Chondrocyte (in vitro differentiated cells): ENCODE measurements at regions not wholly inside any gene's neighbourhood (a gene's known extent, or its start where the extent isn't known, plus 50 kb on each side); places are given as distances from the start of the nearest gene placed in this dataset.
"Not testable (repeated sequence)": the region's sequence is repeated elsewhere in the genome, so short reads cannot be mapped to it uniquely, and the experiment has no call there.

ENCODE experiments used
- DNase-seq: peaks from one replicate; pipeline ENCODE4 v3.0.0; 2021; ENCODE audit warnings: mixed read lengths, low spot score
- H3K27ac Mint-ChIP-seq: one replicate; pipeline ENCODE4 v1.8.0; 2021; ENCODE audit warnings: mild to moderate bottlenecking, moderate library complexity, mixed read lengths; ENCODE audit not compliant: unreplicated experiment
- H3K27me3 Mint-ChIP-seq: 2 replicates; pipeline ENCODE4 v1.8.0; 2021; ENCODE audit warnings: low read depth, mixed read lengths
- H3K36me3 Mint-ChIP-seq: 2 replicates; pipeline ENCODE4 v1.8.0; 2021; ENCODE audit warnings: low read depth, mixed read lengths
- H3K4me1 Mint-ChIP-seq: 2 replicates; pipeline ENCODE4 v1.8.0; 2021; ENCODE audit warnings: low read depth, mild to moderate bottlenecking, mixed read lengths
- H3K4me3 Mint-ChIP-seq: one replicate; pipeline ENCODE4 v1.8.0; 2021; ENCODE audit warnings: mild to moderate bottlenecking, moderate library complexity, mixed read lengths; ENCODE audit not compliant: unreplicated experiment
- H3K9me3 Mint-ChIP-seq: 2 replicates; pipeline ENCODE4 v1.8.0; 2021; ENCODE audit warnings: low read depth, mixed read lengths

DNA sequence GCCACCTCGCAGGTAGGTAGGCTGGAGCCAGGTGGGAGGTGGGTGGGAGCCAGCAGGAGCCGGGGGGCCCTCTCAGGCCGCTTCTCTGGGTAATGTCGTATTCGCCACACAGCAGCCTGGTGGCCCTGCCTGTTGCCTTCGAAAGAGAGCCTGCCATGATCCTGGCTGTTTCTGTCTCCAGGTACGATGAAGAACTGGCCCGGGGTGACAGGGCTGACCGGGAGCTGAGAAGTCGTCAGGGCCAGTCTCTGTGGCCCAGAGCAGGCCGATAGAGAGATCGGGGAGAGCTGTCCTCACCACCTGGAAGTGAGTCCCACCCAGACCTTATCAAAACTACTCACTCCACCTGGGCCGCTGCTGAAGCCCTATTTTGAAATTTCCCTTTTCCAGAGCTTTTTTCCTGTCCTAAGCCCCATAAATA is 123.9 kb upstream of the TPTE start:
- H3K4me3 Mint-ChIP-seq, H3K36me3 Mint-ChIP-seq, H3K4me1 Mint-ChIP-seq, H3K27me3 Mint-ChIP-seq, H3K9me3 Mint-ChIP-seq, H3K27ac Mint-ChIP-seq: not testable (repeated sequence)
- DNase-seq, result peak; percentile 97

DNA sequence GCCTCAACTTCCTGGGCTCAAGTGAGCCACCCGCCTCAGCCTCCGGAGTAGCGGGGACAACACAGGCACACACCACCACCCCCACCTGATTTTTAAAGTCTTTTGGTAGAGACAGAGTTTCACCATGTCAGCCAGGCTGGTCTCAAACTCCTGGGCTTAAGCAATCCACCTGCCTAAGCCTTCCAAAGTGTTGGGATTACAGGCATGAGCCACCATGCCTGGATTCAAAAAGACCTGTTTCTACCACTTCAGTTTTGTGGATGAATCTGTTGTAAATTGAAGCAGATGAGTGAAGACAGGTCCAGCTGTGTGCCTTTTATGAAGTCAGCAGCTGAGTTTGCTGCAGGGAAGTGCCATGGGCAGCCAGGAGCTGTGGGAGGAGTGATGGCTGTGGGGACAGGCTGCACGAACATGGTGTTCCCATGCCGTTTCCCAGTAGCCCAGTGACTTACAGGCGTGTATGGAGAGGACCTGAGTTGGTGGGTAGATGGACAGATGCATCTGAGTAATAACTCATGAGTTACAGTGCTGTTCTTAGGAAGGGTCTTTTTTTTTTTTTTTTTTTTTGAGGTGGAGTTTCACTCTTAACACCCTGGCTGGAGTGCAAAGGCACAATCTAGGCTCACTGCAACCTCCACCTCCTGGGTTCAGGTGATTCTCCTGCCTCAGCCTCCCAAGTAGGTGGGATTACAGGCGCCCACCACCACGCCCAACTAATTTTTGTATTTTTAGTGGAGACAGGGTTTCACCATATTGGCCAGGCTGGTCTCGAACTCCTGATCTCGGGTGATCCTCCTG is 122.5 kb upstream of the TPTE start:
- not testable (repeated sequence) for DNase-seq, H3K9me3 Mint-ChIP-seq, H3K27ac Mint-ChIP-seq, H3K36me3 Mint-ChIP-seq, H3K27me3 Mint-ChIP-seq, H3K4me3 Mint-ChIP-seq, H3K4me1 Mint-ChIP-seq

DNA sequence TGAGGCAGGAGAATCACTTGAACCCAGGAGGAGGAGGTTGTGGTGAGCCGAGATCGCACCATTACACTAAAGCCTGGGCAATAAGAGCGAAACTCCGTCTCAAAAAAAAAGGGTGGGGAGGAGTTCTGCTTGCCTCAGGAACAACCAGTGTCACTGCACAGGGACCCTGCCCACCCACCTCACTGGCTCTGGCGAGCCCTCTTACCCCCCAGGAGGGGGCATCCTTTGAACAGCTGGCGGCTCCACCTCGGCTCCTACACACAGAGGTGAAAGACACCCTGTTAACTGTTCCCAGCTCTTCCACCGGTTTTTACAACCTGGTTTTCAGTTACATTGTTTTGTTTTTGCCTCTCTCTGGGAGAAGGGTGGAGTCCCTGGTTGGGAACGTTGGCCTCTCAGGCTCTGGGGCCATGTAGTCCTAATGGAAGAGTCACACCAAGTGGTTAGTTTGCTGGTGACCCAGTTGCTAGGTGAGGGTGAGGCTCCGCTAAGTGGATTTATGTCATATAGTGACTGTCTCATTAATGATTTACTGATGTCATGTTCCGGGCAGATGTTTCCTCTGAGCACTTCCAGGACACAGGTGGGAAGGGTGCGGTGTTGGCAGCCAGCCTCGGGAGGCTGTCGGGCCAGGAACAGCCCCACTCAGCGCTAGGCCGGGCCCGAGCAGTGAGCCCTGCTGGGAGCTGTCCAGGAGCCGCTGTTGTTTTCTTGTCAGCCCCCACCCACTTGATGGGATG is 120.6 kb upstream of the TPTE start:
- H3K27ac Mint-ChIP-seq, H3K27me3 Mint-ChIP-seq, H3K4me3 Mint-ChIP-seq, H3K4me1 Mint-ChIP-seq, H3K36me3 Mint-ChIP-seq, H3K9me3 Mint-ChIP-seq: not testable (repeated sequence)
- DNase-seq, result peak; percentile 98

DNA sequence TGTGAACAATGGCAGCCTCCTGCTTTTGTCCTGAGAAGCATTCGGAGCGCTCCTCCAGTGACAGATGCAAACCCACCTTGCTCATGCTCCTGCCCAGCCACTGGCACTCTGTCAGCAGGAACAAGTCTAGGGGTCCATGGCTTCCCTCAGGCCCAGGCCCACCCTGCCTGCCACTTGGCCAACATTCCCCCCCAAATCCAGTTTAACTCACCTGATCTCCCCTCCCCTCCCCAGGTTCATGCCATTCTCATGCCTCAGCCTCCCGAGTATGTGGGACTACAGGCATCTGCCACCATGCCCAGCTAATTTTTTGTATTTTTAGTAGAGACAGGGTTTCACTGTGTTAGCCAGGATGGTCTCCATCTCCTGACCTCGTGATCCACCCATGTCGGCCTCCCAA is 118.9 kb upstream of the TPTE start:
- H3K9me3 Mint-ChIP-seq, result peaks cover 12% of the 10 kb centered on the region
- DNase-seq, result peak; percentile 94

DNA sequence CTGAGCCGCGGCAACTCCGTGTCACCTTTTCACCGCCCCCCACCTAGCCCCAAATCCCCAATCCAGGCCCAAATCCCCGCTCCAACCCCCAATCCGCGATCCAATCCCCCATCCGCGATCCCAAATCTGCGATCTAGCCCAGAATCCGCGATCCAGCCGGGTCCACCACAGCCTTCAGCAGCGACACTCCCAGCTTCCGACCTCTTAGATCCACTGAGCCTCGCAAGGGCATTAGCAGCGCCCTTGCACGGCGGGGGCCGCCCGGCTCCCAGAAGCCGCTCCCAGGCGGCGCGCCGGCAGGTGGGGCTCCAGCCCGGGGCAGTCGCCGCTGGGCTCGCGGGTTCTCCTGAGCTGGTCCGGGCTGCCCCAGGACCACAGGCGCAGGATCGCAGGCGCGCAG is 116.1 kb upstream of the TPTE start:
- not testable (repeated sequence) for H3K27ac Mint-ChIP-seq, H3K4me3 Mint-ChIP-seq, H3K36me3 Mint-ChIP-seq, H3K9me3 Mint-ChIP-seq, H3K27me3 Mint-ChIP-seq, H3K4me1 Mint-ChIP-seq
- peak; percentile 98 for DNase-seq

More for the DNA sequence above, 118.9 kb upstream of the TPTE start:
- not testable (repeated sequence) for H3K27me3 Mint-ChIP-seq, H3K36me3 Mint-ChIP-seq, H3K27ac Mint-ChIP-seq, H3K4me3 Mint-ChIP-seq, H3K4me1 Mint-ChIP-seq

DNA sequence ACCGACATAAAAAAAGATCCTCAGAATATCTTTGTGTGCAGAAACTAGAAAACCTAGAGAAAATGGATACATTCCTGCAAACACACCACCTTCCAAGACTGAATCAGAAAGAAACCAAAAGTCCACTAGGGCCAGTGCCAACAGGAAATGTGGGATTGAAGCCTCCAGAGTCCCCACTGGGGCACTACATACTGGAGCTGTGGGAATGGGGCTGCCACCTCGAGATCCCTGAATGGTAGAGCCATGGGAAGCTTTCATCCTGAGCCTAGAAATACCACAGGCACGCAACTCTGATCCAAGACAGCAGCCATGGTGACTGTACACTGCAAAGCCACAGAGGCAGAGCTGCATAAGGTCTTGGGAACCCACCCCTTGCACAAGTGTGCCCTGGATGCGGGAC is 111.6 kb upstream of the TPTE start:
- H3K36me3 Mint-ChIP-seq, H3K9me3 Mint-ChIP-seq, H3K27me3 Mint-ChIP-seq, H3K4me3 Mint-ChIP-seq, DNase-seq, H3K27ac Mint-ChIP-seq, H3K4me1 Mint-ChIP-seq: not testable (repeated sequence)

DNA sequence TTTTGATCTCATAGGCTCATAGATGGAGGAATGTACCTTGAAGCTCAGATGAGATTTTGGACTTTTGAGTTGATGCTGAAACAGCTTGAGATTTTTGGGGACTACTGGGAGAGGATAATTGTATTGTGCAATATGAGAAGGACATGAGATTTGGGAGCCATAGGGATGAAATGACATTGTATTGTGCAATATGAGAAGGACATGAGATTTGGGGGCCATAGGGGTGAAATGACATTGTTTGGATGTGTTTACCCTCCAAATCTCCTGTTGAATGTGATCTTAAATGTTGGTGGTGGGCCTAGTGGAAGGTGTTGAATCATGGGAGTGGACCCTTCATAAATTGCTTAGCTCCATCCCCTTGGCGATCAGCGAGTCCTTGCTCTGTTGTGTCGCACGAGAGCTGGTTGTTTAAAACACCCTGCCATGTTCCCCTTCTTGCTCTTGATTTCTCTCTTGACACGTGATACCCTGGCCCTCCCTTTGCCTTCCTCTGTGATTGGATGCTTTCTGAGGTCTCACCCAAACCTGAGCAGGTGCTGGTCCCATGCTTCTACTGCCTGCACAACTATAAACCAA is 110.9 kb upstream of the TPTE start:
- H3K27me3 Mint-ChIP-seq, H3K27ac Mint-ChIP-seq, DNase-seq, H3K4me3 Mint-ChIP-seq, H3K36me3 Mint-ChIP-seq, H3K4me1 Mint-ChIP-seq, H3K9me3 Mint-ChIP-seq: not testable (repeated sequence)

DNA sequence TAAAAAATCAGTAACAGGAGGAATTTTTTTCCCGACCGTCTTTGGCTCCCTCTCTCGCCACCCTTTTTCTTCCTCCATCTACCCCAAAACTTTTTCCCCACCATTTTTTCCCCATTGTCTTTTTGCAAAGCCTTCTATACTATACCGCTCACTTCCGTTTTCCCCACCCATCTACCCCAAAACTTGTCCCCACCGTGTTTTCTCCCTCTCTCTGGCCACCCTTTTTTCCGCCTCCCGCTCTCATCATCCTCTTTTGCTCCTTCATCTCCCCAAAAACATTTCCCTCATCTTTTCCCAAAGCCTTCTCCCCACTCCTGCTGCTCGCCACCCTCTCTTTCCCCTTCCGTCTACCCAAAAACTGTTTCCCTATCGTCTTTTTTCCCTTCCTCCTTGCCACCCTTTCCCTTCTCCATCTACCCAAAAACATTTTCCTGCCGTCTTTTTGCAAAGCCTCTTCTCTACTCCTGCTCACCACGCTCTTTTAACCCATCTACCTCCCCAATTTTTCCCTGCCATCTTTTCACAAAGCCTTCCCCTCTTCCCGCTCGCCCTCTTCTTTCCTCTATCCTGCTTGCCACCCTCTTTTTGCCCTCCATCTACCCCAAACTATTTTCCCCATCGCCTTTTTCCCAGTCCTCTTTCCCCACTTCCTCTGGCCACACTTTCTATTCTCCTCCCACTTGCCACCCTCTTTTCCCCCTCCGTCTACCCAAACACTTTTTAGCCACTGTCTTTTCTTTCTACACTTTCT is 109.4 kb upstream of the TPTE start:
- H3K9me3 Mint-ChIP-seq, H3K4me1 Mint-ChIP-seq, H3K27me3 Mint-ChIP-seq, H3K36me3 Mint-ChIP-seq, H3K27ac Mint-ChIP-seq, DNase-seq, H3K4me3 Mint-ChIP-seq: not testable (repeated sequence)

DNA sequence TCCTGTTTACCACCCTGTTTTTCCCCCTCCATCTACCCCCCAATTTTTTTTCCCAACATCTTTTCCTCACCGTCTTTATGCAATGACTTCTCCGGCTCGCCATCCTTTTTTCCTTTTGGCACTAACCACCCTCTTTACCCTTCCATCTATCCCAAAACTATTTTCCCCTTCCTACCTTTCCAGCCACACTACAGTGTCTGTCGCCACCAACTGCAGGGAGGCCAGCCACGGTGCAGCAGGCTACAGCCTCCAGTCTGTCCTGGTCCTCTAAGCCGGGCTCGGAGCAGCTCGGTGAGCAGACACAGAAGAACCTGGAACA is 108.5 kb upstream of the TPTE start:
- not testable (repeated sequence) for H3K36me3 Mint-ChIP-seq, H3K27me3 Mint-ChIP-seq, H3K9me3 Mint-ChIP-seq, H3K27ac Mint-ChIP-seq, H3K4me3 Mint-ChIP-seq, H3K4me1 Mint-ChIP-seq
- DNase-seq, result peak; percentile 93

DNA sequence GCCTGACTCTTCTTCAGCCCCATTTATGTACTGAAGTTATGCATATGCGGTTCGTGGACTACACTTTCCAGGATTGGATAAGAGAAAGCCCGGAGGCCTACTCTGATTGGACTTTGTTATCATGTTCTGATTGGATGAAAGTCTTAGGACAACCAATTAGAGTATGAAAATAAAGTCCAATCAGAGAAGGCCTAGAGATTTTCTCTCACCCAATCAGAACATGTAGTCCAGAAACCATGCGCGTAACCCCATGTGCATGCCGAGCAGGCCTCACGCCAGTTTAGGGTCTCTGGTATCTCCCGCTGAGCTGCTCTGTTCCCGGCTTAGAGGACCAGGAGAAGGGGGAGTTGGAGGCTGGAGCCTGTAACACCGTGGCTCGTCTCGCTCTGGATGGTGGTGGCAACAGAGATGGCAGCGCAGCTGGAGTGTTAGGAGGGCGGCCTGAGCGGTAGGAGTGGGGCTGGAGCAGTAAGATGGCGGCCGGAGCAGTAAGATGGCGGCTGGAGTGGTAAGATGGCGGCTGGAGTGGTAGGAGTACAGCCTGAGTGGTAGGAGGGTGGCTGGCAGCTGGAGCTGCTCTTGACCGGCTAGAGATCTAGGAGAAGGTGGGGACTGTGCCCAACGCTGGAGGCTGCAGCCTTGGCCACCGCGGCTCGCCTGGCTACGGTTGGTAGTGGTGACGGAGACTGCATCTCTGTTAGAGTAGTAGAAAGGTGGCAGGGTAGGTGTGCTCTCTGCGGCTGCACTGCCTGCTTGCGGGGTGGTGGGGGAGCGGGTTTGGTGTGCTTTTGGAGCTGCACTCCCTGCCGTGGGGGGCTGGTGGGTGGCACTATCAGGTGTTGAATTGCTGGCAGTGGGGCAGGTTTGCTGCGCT is 107.9 kb upstream of the TPTE start:
- DNase-seq, result peak; percentile 98
- not testable (repeated sequence) for H3K27ac Mint-ChIP-seq, H3K27me3 Mint-ChIP-seq, H3K4me1 Mint-ChIP-seq, H3K4me3 Mint-ChIP-seq, H3K9me3 Mint-ChIP-seq, H3K36me3 Mint-ChIP-seq

DNA sequence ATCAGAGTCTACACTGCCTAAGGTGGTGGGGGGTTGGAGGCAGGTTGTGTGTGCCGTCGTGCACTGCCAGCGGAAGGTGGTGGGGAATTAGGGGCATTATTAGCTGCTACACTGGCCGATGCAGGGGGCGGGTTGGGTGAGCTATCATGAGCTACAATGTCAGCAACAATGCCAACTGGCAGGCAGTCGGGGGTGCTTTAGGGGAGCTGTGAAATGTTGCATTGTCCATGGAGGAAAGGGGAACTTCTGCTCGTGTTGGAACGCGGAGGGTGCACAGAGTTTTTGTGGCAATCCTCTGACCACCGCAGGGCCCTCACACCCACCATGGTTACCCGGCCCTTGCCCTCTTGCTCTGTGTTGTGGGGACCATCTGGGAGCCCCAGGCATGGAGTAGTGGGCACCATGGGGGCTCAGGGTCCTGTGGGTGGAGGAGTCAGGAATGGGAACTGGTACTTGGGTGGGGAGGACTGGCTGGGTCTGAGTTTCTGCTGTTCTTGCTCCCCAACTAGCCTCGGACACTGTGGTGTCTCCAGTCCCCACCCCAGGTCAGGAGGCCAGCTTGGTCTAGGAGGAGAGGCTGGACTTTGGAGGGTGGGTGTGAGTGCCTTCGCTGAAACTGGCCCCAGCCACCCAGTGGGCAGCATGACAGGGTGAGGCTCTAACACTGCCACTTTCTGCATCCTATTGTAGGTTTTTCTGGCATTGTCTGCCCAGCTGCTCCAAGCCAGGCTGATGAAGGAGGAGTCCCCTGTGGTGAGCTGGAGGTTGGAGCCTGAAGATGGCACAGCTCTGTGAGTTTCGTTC is 107.1 kb upstream of the TPTE start:
- not testable (repeated sequence) for H3K9me3 Mint-ChIP-seq, H3K27me3 Mint-ChIP-seq, H3K4me3 Mint-ChIP-seq, H3K36me3 Mint-ChIP-seq, H3K4me1 Mint-ChIP-seq, H3K27ac Mint-ChIP-seq
- peak; percentile 98 for DNase-seq
